ENCODE measurements at regions not wholly inside any gene's neighbourhood (a gene's known extent, or its start where the extent isn't known, plus 50 kb on each side); places are given as distances from the start of the nearest gene placed in this dataset.
A peak's percentile ranks its signal among the peaks of the same experiment; 100 is the strongest.
"Not testable (repeated sequence)": the region's sequence is repeated elsewhere in the genome, so short reads cannot be mapped to it uniquely, and the experiment has no call there.

GRCh38 chr9:64499541-64499940, 785.5 kb downstream of the FOXD4L5 start:
- not testable (repeated sequence) for H3K4me1 Mint-ChIP-seq; H3K27me3 Mint-ChIP-seq (ENCODE audit: low read depth in 3 of 3); H3K4me3 Mint-ChIP-seq; H3K36me3 Mint-ChIP-seq; DNase-seq; H3K27ac Mint-ChIP-seq; H3K9me3 Mint-ChIP-seq

GRCh38 chr9:64498409-64498808, 786.6 kb downstream of the FOXD4L5 start:
- not testable (repeated sequence) for H3K4me3 Mint-ChIP-seq; DNase-seq; H3K27me3 Mint-ChIP-seq (ENCODE audit: low read depth in 3 of 3); H3K36me3 Mint-ChIP-seq; H3K4me1 Mint-ChIP-seq; H3K9me3 Mint-ChIP-seq; H3K27ac Mint-ChIP-seq

- H3K27me3 Mint-ChIP-seq (ENCODE audit: low read depth in 3 of 3): not testable (repeated sequence)
Observed at GRCh38 chr9:64488544-64488943, 796.5 kb downstream of the FOXD4L5 start.

GRCh38 chr9:64486067-64486466, 798.9 kb downstream of the FOXD4L5 start:
- not testable (repeated sequence) for H3K27me3 Mint-ChIP-seq (ENCODE audit: low read depth in 3 of 3); DNase-seq; H3K9me3 Mint-ChIP-seq; H3K4me3 Mint-ChIP-seq; H3K4me1 Mint-ChIP-seq; H3K27ac Mint-ChIP-seq; H3K36me3 Mint-ChIP-seq

More at GRCh38 chr9:64488544-64488943, 796.5 kb downstream of the FOXD4L5 start:
- H3K9me3 Mint-ChIP-seq, H3K4me1 Mint-ChIP-seq, H3K27ac Mint-ChIP-seq, DNase-seq, H3K4me3 Mint-ChIP-seq, H3K36me3 Mint-ChIP-seq: not testable (repeated sequence)

- not testable (repeated sequence) for DNase-seq; H3K4me3 Mint-ChIP-seq; H3K9me3 Mint-ChIP-seq; H3K36me3 Mint-ChIP-seq; H3K4me1 Mint-ChIP-seq; H3K27me3 Mint-ChIP-seq (ENCODE audit: low read depth in 3 of 3); H3K27ac Mint-ChIP-seq
Observed at GRCh38 chr9:64479095-64479494, 805.9 kb downstream of the FOXD4L5 start.

- not testable (repeated sequence) for H3K9me3 Mint-ChIP-seq; H3K27me3 Mint-ChIP-seq (ENCODE audit: low read depth in 3 of 3); H3K4me1 Mint-ChIP-seq; DNase-seq; H3K27ac Mint-ChIP-seq; H3K36me3 Mint-ChIP-seq; H3K4me3 Mint-ChIP-seq
Observed at GRCh38 chr9:64468943-64469342, 816.1 kb downstream of the FOXD4L5 start.

GRCh38 chr9:64466052-64466599, 818.9 kb downstream of the FOXD4L5 start:
- H3K9me3 Mint-ChIP-seq; H3K4me3 Mint-ChIP-seq; H3K27me3 Mint-ChIP-seq (ENCODE audit: low read depth in 3 of 3); H3K27ac Mint-ChIP-seq; DNase-seq; H3K36me3 Mint-ChIP-seq; H3K4me1 Mint-ChIP-seq: not testable (repeated sequence)

- not testable (repeated sequence) for H3K27me3 Mint-ChIP-seq (ENCODE audit: low read depth in 3 of 3); H3K4me3 Mint-ChIP-seq; DNase-seq; H3K9me3 Mint-ChIP-seq; H3K27ac Mint-ChIP-seq; H3K36me3 Mint-ChIP-seq; H3K4me1 Mint-ChIP-seq
Observed at GRCh38 chr9:64461885-64462284, 823.1 kb downstream of the FOXD4L5 start.

- not testable (repeated sequence) for H3K4me3 Mint-ChIP-seq; H3K36me3 Mint-ChIP-seq; DNase-seq; H3K27ac Mint-ChIP-seq; H3K4me1 Mint-ChIP-seq; H3K9me3 Mint-ChIP-seq; H3K27me3 Mint-ChIP-seq (ENCODE audit: low read depth in 3 of 3)
Observed at GRCh38 chr9:64458642-64459041, 826.4 kb downstream of the FOXD4L5 start.

GRCh38 chr9:64455107-64455648, 829.8 kb downstream of the FOXD4L5 start:
- H3K27me3 Mint-ChIP-seq (ENCODE audit: low read depth in 3 of 3); H3K27ac Mint-ChIP-seq; DNase-seq; H3K36me3 Mint-ChIP-seq; H3K4me3 Mint-ChIP-seq; H3K9me3 Mint-ChIP-seq; H3K4me1 Mint-ChIP-seq: not testable (repeated sequence)

- DNase-seq; H3K36me3 Mint-ChIP-seq; H3K9me3 Mint-ChIP-seq; H3K27ac Mint-ChIP-seq; H3K4me3 Mint-ChIP-seq; H3K27me3 Mint-ChIP-seq (ENCODE audit: low read depth in 3 of 3); H3K4me1 Mint-ChIP-seq: not testable (repeated sequence)
Observed at GRCh38 chr9:64452134-64452533, 832.9 kb downstream of the FOXD4L5 start.

- H3K9me3 Mint-ChIP-seq; H3K36me3 Mint-ChIP-seq; H3K4me1 Mint-ChIP-seq; H3K27me3 Mint-ChIP-seq (ENCODE audit: low read depth in 3 of 3); DNase-seq; H3K4me3 Mint-ChIP-seq; H3K27ac Mint-ChIP-seq: not testable (repeated sequence)
Observed at GRCh38 chr9:64450654-64451053, 834.4 kb downstream of the FOXD4L5 start.

GRCh38 chr9:64449025-64449424, 836.0 kb downstream of the FOXD4L5 start:
- H3K4me3 Mint-ChIP-seq; H3K36me3 Mint-ChIP-seq; DNase-seq; H3K4me1 Mint-ChIP-seq; H3K9me3 Mint-ChIP-seq; H3K27me3 Mint-ChIP-seq (ENCODE audit: low read depth in 3 of 3): not testable (repeated sequence)
- H3K27ac Mint-ChIP-seq: peak overlapping the region in 1 of 6 donors; percentile 64

- not testable (repeated sequence) for H3K4me3 Mint-ChIP-seq; H3K36me3 Mint-ChIP-seq; H3K27ac Mint-ChIP-seq; H3K27me3 Mint-ChIP-seq (ENCODE audit: low read depth in 3 of 3); H3K4me1 Mint-ChIP-seq; H3K9me3 Mint-ChIP-seq; DNase-seq
Observed at GRCh38 chr9:64444909-64445525, 840.0 kb downstream of the FOXD4L5 start.

- H3K4me1 Mint-ChIP-seq; H3K9me3 Mint-ChIP-seq; H3K36me3 Mint-ChIP-seq; H3K27ac Mint-ChIP-seq; H3K27me3 Mint-ChIP-seq (ENCODE audit: low read depth in 3 of 3); H3K4me3 Mint-ChIP-seq; DNase-seq: not testable (repeated sequence)
Observed at GRCh38 chr9:64439747-64440146, 845.3 kb downstream of the FOXD4L5 start.
